Esophagus muscularis mucosa (tissue), 4 donors: ENCODE measurements at regions not wholly inside any gene's neighbourhood (a gene's known extent, or its start where the extent isn't known, plus 50 kb on each side); places are given as distances from the start of the nearest gene placed in this dataset.

ENCODE experiments used
- DNase-seq: peaks from one replicate; pipeline ENCODE4 v3.0.0-alpha.2; 2017; ENCODE audit errors: extremely low spot score
- H3K27ac ChIP-seq, 4 donors: fragments of 200-600 bp; sonication (generic); replicated peaks in 1 of 4; 1 replicate in 3 of 4; 2 replicates in 1 of 4; pipeline ENCODE4 v1.5.1; 2016 to 2019; ENCODE audit warnings: mild to moderate bottlenecking in 1 of 4
- H3K27me3 ChIP-seq, 4 donors: fragments of 200-600 bp; sonication (generic); one replicate each; pipeline versions ENCODE4 v1.5.1 to v1.6.0; 2016 to 2019
- H3K36me3 ChIP-seq, 4 donors: fragments of 200-600 bp; sonication (generic); one replicate each; pipeline ENCODE4 v1.5.1; 2016 to 2019
- H3K4me1 ChIP-seq, 4 donors: fragments of 200-600 bp; sonication (generic); one replicate each; pipeline ENCODE4 v1.5.1; 2016 to 2019
- H3K4me3 ChIP-seq, 4 donors: fragments of 200-600 bp; sonication (generic); 1 replicate in 2 of 4; 2 replicates in 2 of 4; pipeline ENCODE4 v1.5.1; 2016 to 2019; ENCODE audit warnings: mild to moderate bottlenecking in 4 of 4, moderate library complexity in 1 of 4
- H3K9me3 ChIP-seq, 4 donors: fragments of 200-600 bp; sonication (generic); 1 replicate in 3 of 4; 2 replicates in 1 of 4; pipeline ENCODE4 v1.5.1; 2016 to 2019
- EP300 ChIP-seq: sonication (generic); formaldehyde crosslinking; IDR thresholded peaks from one replicate; pipeline ENCODE4 v1.6.1; 2017; ENCODE audit warnings: antibody characterized with exemption
- POLR2A ChIP-seq: fragments of 450-650 bp; IDR thresholded peaks from one replicate; pipeline ENCODE4 v1.6.1; 2017; ENCODE audit warnings: antibody characterized with exemption, moderate library complexity, mild to moderate bottlenecking, low read depth
- POLR2AphosphoS5 ChIP-seq, 2 donors: sonication (generic); formaldehyde crosslinking; IDR thresholded peaks; one replicate each; pipeline ENCODE4 v1.6.1; 2017; ENCODE audit warnings: antibody characterized with exemption in 2 of 2
- WGBS: methylation state at CpG from one replicate; pipeline ENCODE4 v1.1.5; 2018; 5-methylcytosine and 5-hydroxymethylcytosine counted together
- intact Hi-C: fragments of 100-400 bp; cut with DNase I; formaldehyde crosslinking; loops from one replicate; pipeline ENCODE4 v1.15.1; 2023
- TF ChIP-seq, protein P1 (sequence below), 3 experiments: fragments of 200-600 bp in 2 of 3; fragments of 450-650 bp in 1 of 3; sonication (generic) in 2 of 3; IDR thresholded peaks; one replicate each; pipeline ENCODE4 v1.5.1; 2017 to 2019; ENCODE audit warnings: antibody characterized with exemption in 3 of 3, mild to moderate bottlenecking in 2 of 3, moderate library complexity in 1 of 3

GRCh38 chr13:84446972-84447639, 564.8 kb upstream of the SLITRK1 start:
- intact Hi-C loops = no loop called here
- Histone ChIP-seq H3K4me3 (no peak overlapping the region), H3K4me1 (no peaks in the 10 kb centered on the region), H3K27ac (no peak overlapping the region), H3K9me3 (no peaks in the 10 kb centered on the region), H3K36me3 (no peaks in the 10 kb centered on the region), H3K27me3 (no peaks in the 10 kb centered on the region)
- no peak for DNase-seq
- TF ChIP-seq POLR2A (no peak), POLR2AphosphoS5 (IDR thresholded peaks at IDR 0.05) (no peak), EP300 (no peak)
- TF ChIP-seq, protein P1, sequence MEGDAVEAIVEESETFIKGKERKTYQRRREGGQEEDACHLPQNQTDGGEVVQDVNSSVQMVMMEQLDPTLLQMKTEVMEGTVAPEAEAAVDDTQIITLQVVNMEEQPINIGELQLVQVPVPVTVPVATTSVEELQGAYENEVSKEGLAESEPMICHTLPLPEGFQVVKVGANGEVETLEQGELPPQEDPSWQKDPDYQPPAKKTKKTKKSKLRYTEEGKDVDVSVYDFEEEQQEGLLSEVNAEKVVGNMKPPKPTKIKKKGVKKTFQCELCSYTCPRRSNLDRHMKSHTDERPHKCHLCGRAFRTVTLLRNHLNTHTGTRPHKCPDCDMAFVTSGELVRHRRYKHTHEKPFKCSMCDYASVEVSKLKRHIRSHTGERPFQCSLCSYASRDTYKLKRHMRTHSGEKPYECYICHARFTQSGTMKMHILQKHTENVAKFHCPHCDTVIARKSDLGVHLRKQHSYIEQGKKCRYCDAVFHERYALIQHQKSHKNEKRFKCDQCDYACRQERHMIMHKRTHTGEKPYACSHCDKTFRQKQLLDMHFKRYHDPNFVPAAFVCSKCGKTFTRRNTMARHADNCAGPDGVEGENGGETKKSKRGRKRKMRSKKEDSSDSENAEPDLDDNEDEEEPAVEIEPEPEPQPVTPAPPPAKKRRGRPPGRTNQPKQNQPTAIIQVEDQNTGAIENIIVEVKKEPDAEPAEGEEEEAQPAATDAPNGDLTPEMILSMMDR (IDR thresholded peaks at IDR 0.05) = no peak
- WGBS = 82% methylated on average over 9 of the region's 9 CpGs

DNA sequence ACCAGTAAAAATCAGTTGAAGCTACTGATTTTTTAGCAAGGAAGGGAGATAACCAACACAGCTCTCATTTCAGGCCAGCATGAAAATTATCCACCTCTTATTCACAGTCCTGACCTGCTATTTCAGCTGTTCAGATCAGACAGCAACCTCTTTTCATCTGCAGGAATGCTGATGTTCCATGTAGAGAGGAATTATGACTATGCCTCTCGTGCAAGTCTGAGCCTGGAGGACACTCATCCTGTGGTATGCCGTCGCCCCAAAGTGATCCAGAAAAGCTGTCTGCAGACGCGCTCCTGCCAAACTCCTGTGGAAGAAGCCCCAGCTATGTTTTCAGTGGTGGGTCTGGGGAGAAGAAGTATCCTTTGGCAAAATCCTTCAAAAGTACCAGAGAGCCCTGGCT, 563.5 kb upstream of the SLITRK1 start:
- Histone ChIP-seq H3K4me1 (no peaks in the 10 kb centered on the region), H3K27ac (no peak overlapping the region), H3K9me3 (no peaks in the 10 kb centered on the region), H3K4me3 (no peak overlapping the region), H3K36me3 (no peaks in the 10 kb centered on the region), H3K27me3 (no peaks in the 10 kb centered on the region)
- DNase-seq = no peak
- intact Hi-C loops = no loop called here
- WGBS = 79% methylated on average over 4 of the region's 5 CpGs
- TF ChIP-seq POLR2AphosphoS5 (IDR thresholded peaks at IDR 0.05) (no peak), EP300 (no peak), POLR2A (no peak)
- TF ChIP-seq, protein P1 (IDR thresholded peaks at IDR 0.05) = no peak

DNA sequence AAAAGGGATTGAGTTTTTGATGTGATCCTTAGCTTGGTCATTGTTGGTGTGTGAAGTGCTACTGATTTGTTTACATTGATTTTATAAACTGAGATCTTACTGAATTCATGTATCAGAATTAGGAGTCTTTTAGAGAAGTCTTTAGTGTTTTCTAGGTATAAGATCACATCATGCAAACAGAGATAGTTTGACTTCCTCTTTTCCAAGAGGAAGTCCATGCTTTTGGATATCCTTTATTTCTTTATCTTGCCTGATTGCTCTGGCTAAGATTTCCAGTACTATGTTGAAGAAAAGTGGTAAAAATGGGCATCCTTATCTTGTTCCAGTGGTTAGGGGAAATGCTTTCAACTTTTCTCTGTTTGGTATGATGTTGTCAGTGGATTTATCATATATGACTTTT, 561.2 kb upstream of the SLITRK1 start:
- no peaks in the 10 kb centered on the region for H3K27me3 ChIP-seq
- intact Hi-C loops = no loop called here
- no peak overlapping the region for H3K27ac ChIP-seq
- no peaks in the 10 kb centered on the region for H3K36me3 ChIP-seq
- no peak for DNase-seq
- H3K9me3 ChIP-seq = no peaks in the 10 kb centered on the region
- no peak overlapping the region for H3K4me3 ChIP-seq
- H3K4me1 ChIP-seq = no peaks in the 10 kb centered on the region
- TF ChIP-seq, protein P1 (IDR thresholded peaks at IDR 0.05) = no peak
- TF ChIP-seq POLR2A (no peak), POLR2AphosphoS5 (IDR thresholded peaks at IDR 0.05) (no peak), EP300 (no peak)

DNA sequence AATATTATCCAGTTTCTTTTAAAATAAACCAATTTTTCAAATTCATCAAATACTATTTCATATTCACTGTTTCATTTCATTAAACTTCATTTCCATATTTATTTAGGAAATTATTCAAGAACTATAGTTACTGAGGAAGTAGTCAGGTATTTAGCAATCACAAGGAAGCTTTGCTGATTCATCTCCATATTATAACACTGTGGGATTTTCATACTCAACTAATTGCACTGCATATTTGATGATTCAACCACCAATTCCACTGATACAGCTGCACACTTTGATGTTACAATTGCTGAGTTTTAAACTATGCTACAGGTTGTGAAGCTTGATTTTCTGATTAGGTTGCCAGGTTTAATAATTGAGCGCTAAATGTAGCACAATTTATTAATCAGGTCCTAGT, 556.8 kb upstream of the SLITRK1 start:
- Histone ChIP-seq H3K4me3 (no peak overlapping the region), H3K27ac (no peak overlapping the region), H3K4me1 (no peaks in the 10 kb centered on the region), H3K9me3 (no peaks in the 10 kb centered on the region), H3K27me3 (no peaks in the 10 kb centered on the region), H3K36me3 (no peaks in the 10 kb centered on the region)
- no peak for DNase-seq
- intact Hi-C loops = no loop called here
- no peak for TF ChIP-seq EP300
- TF ChIP-seq, protein P1 (IDR thresholded peaks at IDR 0.05) = no peak
- WGBS = 96% methylated on average over 1 of the region's 1 CpG

DNA sequence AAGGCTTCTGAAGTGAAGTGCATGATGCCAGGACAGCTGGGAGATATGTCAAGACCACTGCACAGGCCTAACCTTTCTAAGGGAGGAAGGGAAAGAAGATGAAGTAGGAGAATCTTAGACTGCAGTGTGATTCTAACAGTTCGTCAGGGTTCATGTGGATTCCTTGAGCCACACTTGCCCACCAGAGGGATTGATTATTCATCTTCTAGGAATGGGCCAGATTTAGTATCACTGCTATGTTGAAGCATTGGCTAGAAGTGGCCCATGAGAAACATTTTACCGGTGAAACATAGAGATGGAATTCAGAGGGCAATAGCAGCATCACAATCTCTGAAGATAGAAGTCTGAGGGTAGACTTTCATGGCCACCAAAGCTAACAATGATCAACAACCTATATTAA, 550.8 kb upstream of the SLITRK1 start:
- Histone ChIP-seq H3K4me1 (no peaks in the 10 kb centered on the region), H3K36me3 (no peaks in the 10 kb centered on the region), H3K27ac (no peak overlapping the region), H3K27me3 (no peaks in the 10 kb centered on the region), H3K4me3 (no peak overlapping the region), H3K9me3 (no peaks in the 10 kb centered on the region)
- intact Hi-C loops = no loop called here
- 84% methylated on average over 2 of the region's 2 CpGs for WGBS
- no peak for TF ChIP-seq POLR2A
- no peak for TF ChIP-seq POLR2AphosphoS5 (IDR thresholded peaks at IDR 0.05)
- TF ChIP-seq, protein P1 (IDR thresholded peaks at IDR 0.05) = no peak
- no peak for TF ChIP-seq EP300
- no peak for DNase-seq
